Peyer's patch (tissue), 4 donors: ENCODE measurements at regions not wholly inside any gene's neighbourhood (a gene's known extent, or its start where the extent isn't known, plus 50 kb on each side); places are given as distances from the start of the nearest gene placed in this dataset.

Experiments used
- DNase-seq, 3 donors: peaks; one replicate each; pipeline ENCODE4 v3.0.0-alpha.2; 2017 to 2019
- H3K27ac ChIP-seq, 4 donors: fragments of 200-600 bp; sonication (generic); one replicate each; pipeline ENCODE4 v1.5.1; 2016 to 2019
- H3K27me3 ChIP-seq, 2 donors: fragments of 200-600 bp; sonication (generic); one replicate each; pipeline ENCODE4 v1.5.1; 2019
- H3K36me3 ChIP-seq, 3 donors: fragments of 200-600 bp; sonication (generic); one replicate each; pipeline ENCODE4 v1.5.1; 2016 to 2019
- H3K4me1 ChIP-seq, 4 donors: fragments of 200-600 bp; sonication (generic); one replicate each; pipeline ENCODE4 v1.5.1; 2016 to 2019
- H3K4me3 ChIP-seq, 4 donors: fragments of 200-600 bp; sonication (generic); 1 replicate in 3 of 4; 2 replicates in 1 of 4; pipeline ENCODE4 v1.5.1; 2016 to 2019; ENCODE audit warnings: mild to moderate bottlenecking in 1 of 4
- H3K9me3 ChIP-seq, 4 donors: fragments of 200-600 bp; sonication (generic); one replicate each; pipeline ENCODE4 v1.5.1; 2016 to 2019; ENCODE audit warnings: mild to moderate bottlenecking in 1 of 4
- POLR2A ChIP-seq, 2 donors: fragments of 450-650 bp; IDR thresholded peaks; one replicate each; pipeline ENCODE4 v1.5.1; 2017; ENCODE audit warnings: antibody characterized with exemption in 2 of 2, mild to moderate bottlenecking in 2 of 2, moderate library complexity in 2 of 2
- TF ChIP-seq, protein P1 (sequence below), 6 experiments: fragments of 450-650 bp in 4 of 6; fragments of 200-600 bp in 2 of 6; sonication (generic) in 1 of 6; IDR thresholded peaks; one replicate each; pipeline ENCODE4 v1.5.1; 2017 to 2019; ENCODE audit warnings: antibody characterized with exemption in 6 of 6, mild to moderate bottlenecking in 3 of 6, moderate library complexity in 1 of 6

DNA sequence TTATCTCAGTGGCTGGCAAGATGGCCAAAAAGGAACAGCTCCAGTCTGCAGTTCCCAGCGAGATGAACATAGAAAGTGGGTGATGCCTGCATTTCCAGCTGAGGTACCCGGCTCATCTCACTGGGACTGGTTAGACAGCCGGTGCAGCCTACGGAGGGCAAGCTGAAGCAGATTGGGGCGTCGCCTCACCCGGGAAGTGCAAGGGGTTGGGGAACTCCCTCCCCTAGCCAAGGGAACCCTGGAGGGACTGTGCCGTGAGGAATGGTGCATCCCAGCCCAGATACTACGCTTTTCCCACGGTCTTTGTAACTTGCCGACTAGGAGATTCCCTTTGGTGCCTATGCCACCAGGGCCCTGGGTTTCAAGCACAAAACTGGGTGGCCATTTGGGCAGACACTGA is 324.7 kb downstream of the GJA1 start:
- no peak overlapping the region for H3K4me3 ChIP-seq
- no peaks in the 10 kb centered on the region for H3K4me1 ChIP-seq
- H3K36me3 ChIP-seq, result no peaks in the 10 kb centered on the region
- TF ChIP-seq, protein P1, sequence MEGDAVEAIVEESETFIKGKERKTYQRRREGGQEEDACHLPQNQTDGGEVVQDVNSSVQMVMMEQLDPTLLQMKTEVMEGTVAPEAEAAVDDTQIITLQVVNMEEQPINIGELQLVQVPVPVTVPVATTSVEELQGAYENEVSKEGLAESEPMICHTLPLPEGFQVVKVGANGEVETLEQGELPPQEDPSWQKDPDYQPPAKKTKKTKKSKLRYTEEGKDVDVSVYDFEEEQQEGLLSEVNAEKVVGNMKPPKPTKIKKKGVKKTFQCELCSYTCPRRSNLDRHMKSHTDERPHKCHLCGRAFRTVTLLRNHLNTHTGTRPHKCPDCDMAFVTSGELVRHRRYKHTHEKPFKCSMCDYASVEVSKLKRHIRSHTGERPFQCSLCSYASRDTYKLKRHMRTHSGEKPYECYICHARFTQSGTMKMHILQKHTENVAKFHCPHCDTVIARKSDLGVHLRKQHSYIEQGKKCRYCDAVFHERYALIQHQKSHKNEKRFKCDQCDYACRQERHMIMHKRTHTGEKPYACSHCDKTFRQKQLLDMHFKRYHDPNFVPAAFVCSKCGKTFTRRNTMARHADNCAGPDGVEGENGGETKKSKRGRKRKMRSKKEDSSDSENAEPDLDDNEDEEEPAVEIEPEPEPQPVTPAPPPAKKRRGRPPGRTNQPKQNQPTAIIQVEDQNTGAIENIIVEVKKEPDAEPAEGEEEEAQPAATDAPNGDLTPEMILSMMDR (IDR thresholded peaks at IDR 0.05), result no peak
- no peak for TF ChIP-seq POLR2A (IDR thresholded peaks at IDR 0.05)
- H3K9me3 ChIP-seq, result no peaks in the 10 kb centered on the region
- DNase-seq, result no peak
- no peak overlapping the region for H3K27ac ChIP-seq
- no peaks in the 10 kb centered on the region for H3K27me3 ChIP-seq

DNA sequence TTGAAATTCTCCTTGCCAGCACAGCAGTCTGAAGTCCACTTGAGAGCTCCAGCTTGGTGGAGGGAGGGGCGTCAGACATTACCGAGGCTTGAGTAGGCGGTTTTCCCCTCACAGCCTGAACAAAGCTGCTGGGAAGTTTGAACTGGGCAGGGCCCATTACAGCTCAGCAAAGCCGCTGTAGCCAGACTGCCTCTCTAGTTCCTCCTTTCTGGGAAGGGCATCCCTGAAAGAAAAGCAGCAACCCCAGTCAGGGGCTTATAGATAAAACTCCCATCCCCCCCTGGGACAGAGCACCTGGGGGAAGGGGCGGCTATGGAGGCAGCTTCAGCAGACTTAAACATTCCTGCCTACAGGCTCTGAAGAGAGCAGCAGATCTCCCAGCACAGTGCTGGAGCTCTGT is 325.3 kb downstream of the GJA1 start:
- no peaks in the 10 kb centered on the region for H3K36me3 ChIP-seq
- no peak for TF ChIP-seq POLR2A (IDR thresholded peaks at IDR 0.05)
- TF ChIP-seq, protein P1 (IDR thresholded peaks at IDR 0.05), result no peak
- no peaks in the 10 kb centered on the region for H3K9me3 ChIP-seq
- DNase-seq, result no peak
- no peaks in the 10 kb centered on the region for H3K27me3 ChIP-seq
- no peak overlapping the region for H3K27ac ChIP-seq
- no peak overlapping the region for H3K4me3 ChIP-seq
- no peaks in the 10 kb centered on the region for H3K4me1 ChIP-seq

DNA sequence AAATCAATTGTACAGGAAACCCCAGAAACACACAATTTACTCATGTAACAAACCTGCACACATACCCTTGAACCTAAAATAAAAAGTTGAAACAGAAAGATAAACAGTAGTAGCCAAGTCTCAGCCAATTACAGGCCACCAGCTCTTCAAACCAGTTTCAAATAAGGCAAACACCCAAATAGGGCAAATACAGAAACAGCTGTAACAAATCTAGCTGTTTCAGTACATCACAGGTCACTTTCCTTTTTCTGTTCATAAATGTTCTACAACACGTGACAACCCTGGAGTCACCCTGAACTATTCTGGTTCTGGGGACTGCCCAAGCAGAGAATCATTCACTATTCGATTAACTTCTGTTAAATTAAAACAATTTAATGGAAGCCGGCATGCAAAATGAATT is 329.0 kb downstream of the GJA1 start:
- Histone ChIP-seq H3K9me3 (no peaks in the 10 kb centered on the region), H3K27ac (no peak overlapping the region), H3K36me3 (no peaks in the 10 kb centered on the region), H3K4me3 (no peak overlapping the region), H3K4me1 (no peaks in the 10 kb centered on the region), H3K27me3 (no peaks in the 10 kb centered on the region)
- no peak for TF ChIP-seq POLR2A (IDR thresholded peaks at IDR 0.05)
- TF ChIP-seq, protein P1 (IDR thresholded peaks at IDR 0.05), result no peak
- DNase-seq, result no peak

DNA sequence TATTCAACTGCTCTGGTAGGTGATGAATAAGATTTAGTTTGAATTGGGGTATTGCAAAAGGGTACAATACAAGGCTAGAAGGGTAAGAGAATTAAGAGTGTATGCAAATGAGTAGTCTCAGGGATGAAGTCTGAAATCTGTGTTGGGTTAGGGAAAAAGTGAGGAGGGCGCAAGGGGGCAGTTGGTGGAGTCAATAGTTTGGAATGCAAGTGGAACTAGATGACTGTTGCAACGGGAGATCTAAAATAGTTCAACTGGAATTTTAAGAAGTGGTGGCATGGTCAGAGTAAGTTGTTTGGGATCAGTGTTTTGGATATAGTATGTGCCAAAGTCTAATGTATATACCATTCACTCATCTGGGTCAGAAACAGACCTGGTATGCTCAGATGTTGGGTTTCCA is 329.6 kb downstream of the GJA1 start:
- H3K4me3 ChIP-seq, result no peak overlapping the region
- no peaks in the 10 kb centered on the region for H3K9me3 ChIP-seq
- H3K4me1 ChIP-seq, result no peaks in the 10 kb centered on the region
- no peaks in the 10 kb centered on the region for H3K27me3 ChIP-seq
- no peak overlapping the region for H3K27ac ChIP-seq
- no peak for TF ChIP-seq POLR2A (IDR thresholded peaks at IDR 0.05)
- TF ChIP-seq, protein P1 (IDR thresholded peaks at IDR 0.05), result no peak
- no peaks in the 10 kb centered on the region for H3K36me3 ChIP-seq
- DNase-seq, result no peak

DNA sequence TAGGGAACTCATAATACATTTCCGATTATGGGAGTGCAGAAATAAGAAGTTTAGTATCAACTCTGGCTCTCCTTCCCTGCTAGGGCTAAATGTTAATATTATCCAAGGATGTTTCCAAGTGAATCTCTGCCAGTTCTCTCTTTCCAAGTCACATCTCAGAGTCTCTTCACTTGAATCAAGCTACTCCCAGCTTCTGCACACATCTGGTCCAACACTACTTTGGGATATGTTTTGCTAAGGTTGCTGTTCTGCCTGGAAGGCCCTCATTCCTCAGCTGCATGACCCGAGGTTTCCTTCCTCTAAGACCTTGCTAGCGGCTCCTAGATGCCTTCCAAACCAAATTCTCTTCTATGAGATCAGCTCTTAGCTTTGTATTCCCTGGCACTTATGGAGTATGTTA is 331.8 kb downstream of the GJA1 start:
- TF ChIP-seq, protein P1 (IDR thresholded peaks at IDR 0.05), result no peak
- TF ChIP-seq POLR2A (IDR thresholded peaks at IDR 0.05), result no peak
- DNase-seq, result no peak
- H3K4me1 ChIP-seq, result no peaks in the 10 kb centered on the region
- peak overlapping the region in 1 of 4 donors; percentile 23 for H3K27ac ChIP-seq
- no peaks in the 10 kb centered on the region for H3K9me3 ChIP-seq
- no peaks in the 10 kb centered on the region for H3K27me3 ChIP-seq
- H3K36me3 ChIP-seq, result no peaks in the 10 kb centered on the region
- H3K4me3 ChIP-seq, result no peak overlapping the region

DNA sequence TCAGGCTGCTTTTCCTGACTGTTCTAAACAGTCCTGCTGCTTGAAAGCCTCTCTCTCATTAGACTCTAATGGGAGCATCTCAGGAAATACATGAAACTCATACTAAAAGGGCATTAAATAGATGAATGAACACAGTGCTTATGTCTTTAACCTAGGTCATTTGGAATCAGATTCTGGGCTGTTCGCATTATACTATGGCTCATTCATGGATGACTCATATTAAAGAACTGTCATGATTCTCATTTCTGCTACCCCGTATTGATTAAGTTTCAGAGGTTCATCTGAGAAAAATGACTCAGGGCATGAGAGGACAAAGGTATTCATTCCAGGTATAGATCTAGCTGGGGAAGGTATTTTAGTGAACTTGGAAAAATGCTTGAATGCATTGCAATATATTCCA is 335.5 kb downstream of the GJA1 start:
- no peaks in the 10 kb centered on the region for H3K36me3 ChIP-seq
- H3K9me3 ChIP-seq, result no peaks in the 10 kb centered on the region
- H3K27ac ChIP-seq, result no peak overlapping the region
- H3K4me3 ChIP-seq, result no peak overlapping the region
- no peaks in the 10 kb centered on the region for H3K4me1 ChIP-seq
- TF ChIP-seq POLR2A (IDR thresholded peaks at IDR 0.05), result no peak
- TF ChIP-seq, protein P1 (IDR thresholded peaks at IDR 0.05), result no peak
- DNase-seq, result no peak
- no peaks in the 10 kb centered on the region for H3K27me3 ChIP-seq
